Adrenal gland (tissue), 5 donors: ENCODE measurements at regions not wholly inside any gene's neighbourhood (a gene's known extent, or its start where the extent isn't known, plus 50 kb on each side); places are given as distances from the start of the nearest gene placed in this dataset.

Source experiments
- CTCF ChIP-seq, 6 experiments: fragments of 450-650 bp in 4 of 6; fragments of 200-600 bp in 2 of 6; sonication (generic) in 1 of 6; IDR thresholded peaks; 1 replicate in 5 of 6; 2 replicates in 1 of 6; pipeline versions ENCODE4 v1.5.1 to v1.8.0; 2016 to 2021; ENCODE audit warnings: antibody characterized with exemption in 6 of 6, mild to moderate bottlenecking in 2 of 6, moderate library complexity in 1 of 6
- POLR2A ChIP-seq, 2 donors: fragments of 450-650 bp; IDR thresholded peaks; one replicate each; pipeline ENCODE4 v1.6.1; 2017; ENCODE audit warnings: antibody characterized with exemption in 2 of 2, mild to moderate bottlenecking in 2 of 2, moderate library complexity in 1 of 2
- donor health status: DM: no; HTN: no; CAD: no.

- TF ChIP-seq CTCF (IDR thresholded peaks at IDR 0.05) (no peak), POLR2A (IDR thresholded peaks at IDR 0.05) (no peak)
Observed at GRCh38 chr17:53525590-53525989, 297.1 kb upstream of the KIF2B start.
